ENCODE measurements at regions not wholly inside any gene's neighbourhood (a gene's known extent, or its start where the extent isn't known, plus 50 kb on each side); places are given as distances from the start of the nearest gene placed in this dataset.

DNA sequence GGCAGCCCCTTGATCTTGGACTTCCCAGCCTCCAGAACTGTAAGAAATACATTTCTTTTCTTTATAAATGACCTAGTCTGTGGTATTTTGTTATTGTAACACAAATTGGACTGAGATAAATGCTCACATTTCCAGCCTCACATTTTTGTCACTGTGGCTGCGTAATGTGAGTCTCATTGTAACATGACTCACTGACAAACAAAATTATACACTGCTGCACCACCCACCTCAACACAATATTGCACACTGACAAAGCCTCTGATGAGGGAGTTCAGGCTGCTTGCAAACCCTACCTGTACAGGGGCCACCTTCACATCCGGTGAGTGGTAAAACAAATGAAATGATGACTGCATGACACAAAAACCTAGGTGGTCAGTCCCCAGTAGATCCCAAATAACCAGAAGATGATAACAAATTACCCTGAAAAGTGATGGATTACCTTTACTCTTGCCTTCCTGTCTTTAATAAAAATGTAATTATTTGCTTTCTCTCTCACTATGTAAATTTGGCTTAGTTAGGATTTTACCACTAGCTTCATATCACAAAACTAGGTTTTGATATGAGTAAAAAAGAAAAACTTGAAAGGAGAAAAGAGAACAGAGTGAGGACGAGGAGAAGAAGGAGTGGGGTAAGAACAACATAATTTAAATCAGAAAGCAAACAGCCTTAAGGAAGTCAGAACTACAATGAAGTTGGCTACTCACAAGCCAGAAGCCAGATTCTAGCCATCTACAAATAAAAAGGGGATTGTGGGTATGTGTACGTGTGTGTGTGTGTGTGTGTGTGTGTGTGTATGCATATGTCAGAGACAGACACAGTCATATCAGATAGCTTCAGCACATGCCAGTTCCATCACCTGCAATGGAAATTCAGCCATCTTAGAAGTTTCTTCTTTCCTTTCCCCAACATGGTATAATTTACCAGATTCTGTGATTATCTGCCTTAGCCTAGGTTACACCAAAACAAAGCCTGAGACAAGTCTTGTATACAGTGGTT is 53.4 kb upstream of the SESN3 start:
- H3K9me3 Mint-ChIP-seq, result no peaks in the 10 kb centered on the region
- peaks cover 2% of the 10 kb centered on the region for H3K36me3 Mint-ChIP-seq (ENCODE audit: low read depth)
- no peak overlapping the region for H3K27ac Mint-ChIP-seq
- H3K27me3 Mint-ChIP-seq (ENCODE audit: low read depth), result peaks cover 3% of the 10 kb centered on the region
- H3K4me3 Mint-ChIP-seq, result no peak overlapping the region
- no peaks in the 10 kb centered on the region for H3K4me1 Mint-ChIP-seq (ENCODE audit: low read depth)

- Mint-ChIP-seq H3K36me3 (ENCODE audit: low read depth) (peaks cover 2% of the 10 kb centered on the region), H3K9me3 (no peaks in the 10 kb centered on the region), H3K27ac (no peak overlapping the region), H3K4me1 (ENCODE audit: low read depth) (no peaks in the 10 kb centered on the region), H3K4me3 (no peak overlapping the region), H3K27me3 (ENCODE audit: low read depth) (peaks cover 3% of the 10 kb centered on the region)
Measured at GRCh38 chr11:95283650-95284049, 52.6 kb upstream of the SESN3 start.

- Mint-ChIP-seq H3K27me3 (ENCODE audit: low read depth) (peaks cover 3% of the 10 kb centered on the region), H3K4me1 (ENCODE audit: low read depth) (no peaks in the 10 kb centered on the region), H3K27ac (no peak overlapping the region), H3K36me3 (ENCODE audit: low read depth) (peaks cover 2% of the 10 kb centered on the region), H3K4me3 (no peak overlapping the region), H3K9me3 (no peaks in the 10 kb centered on the region)
Measured at GRCh38 chr11:95283146-95283545, 52.1 kb upstream of the SESN3 start.

GRCh38 chr11:95282291-95282751 is 51.3 kb upstream of the SESN3 start:
- no peak overlapping the region for H3K27ac Mint-ChIP-seq
- H3K4me1 Mint-ChIP-seq (ENCODE audit: low read depth), result no peaks in the 10 kb centered on the region
- H3K9me3 Mint-ChIP-seq, result no peaks in the 10 kb centered on the region
- no peak overlapping the region for H3K4me3 Mint-ChIP-seq
- H3K36me3 Mint-ChIP-seq (ENCODE audit: low read depth), result peaks cover 2% of the 10 kb centered on the region
- H3K27me3 Mint-ChIP-seq (ENCODE audit: low read depth), result no peaks in the 10 kb centered on the region

Measured in T-helper 1 cell treated with Interleukin-12 subunit alpha and Interleukin-12 subunit beta and Interleukin-4 antibody, amounts not matched to agents 30 μg/mL and 1 μg/mL, for 36 hours (primary cell).